H9 (cell line): ENCODE measurements at regions not wholly inside any gene's neighbourhood (a gene's known extent, or its start where the extent isn't known, plus 50 kb on each side); places are given as distances from the start of the nearest gene placed in this dataset.
A peak's percentile ranks its signal among the peaks of the same experiment; 100 is the strongest.

ENCODE experiments used
- DNase-seq: peaks from one replicate; pipeline ENCODE4 v3.0.0-alpha.2; 2017
- H2AFZ ChIP-seq: one replicate; pipeline ENCODE4 v1.6.1; 2013; ENCODE audit warnings: mild to moderate bottlenecking, low read length, control low read depth, moderate library complexity
- H2AK5ac ChIP-seq: 2 replicates; pipeline ENCODE4 v1.6.1; 2013; ENCODE audit warnings: low read length, control low read depth, mixed read lengths; ENCODE audit not compliant: insufficient read length
- H2BK120ac ChIP-seq: one replicate; pipeline ENCODE4 v1.6.1; 2013; ENCODE audit warnings: low read depth, mild to moderate bottlenecking, low read length, control low read depth, inconsistent platforms; ENCODE audit not compliant: poor library complexity, severe bottlenecking
- H2BK12ac ChIP-seq: 2 replicates; pipeline ENCODE4 v1.6.1; 2013; ENCODE audit warnings: low read length, control low read depth, mixed read lengths, low read depth; ENCODE audit not compliant: insufficient read length
- H2BK15ac ChIP-seq: 2 replicates; pipeline ENCODE4 v1.6.1; 2013; ENCODE audit warnings: low read depth, low read length, control low read depth
- H2BK20ac ChIP-seq: one replicate; pipeline ENCODE4 v1.6.1; 2013; ENCODE audit warnings: low read depth, mild to moderate bottlenecking, low read length, control low read depth, inconsistent platforms; ENCODE audit not compliant: poor library complexity, severe bottlenecking
- H2BK5ac ChIP-seq: 2 replicates; pipeline ENCODE4 v1.6.1; 2013; ENCODE audit warnings: low read length, control low read depth, mixed read lengths; ENCODE audit not compliant: insufficient read length
- H3K14ac ChIP-seq: 2 replicates; pipeline ENCODE4 v1.6.1; 2013; ENCODE audit warnings: low read length, control low read depth; ENCODE audit not compliant: insufficient read depth
- H3K18ac ChIP-seq: 2 replicates; pipeline ENCODE4 v1.6.1; 2013; ENCODE audit warnings: low read depth, mild to moderate bottlenecking, mixed read lengths, low read length, control low read depth; ENCODE audit not compliant: insufficient read length
- H3K23ac ChIP-seq: 2 replicates; pipeline ENCODE4 v1.6.1; 2013; ENCODE audit warnings: low read length, control low read depth, mixed read lengths, low read depth; ENCODE audit not compliant: insufficient read length
- H3K23me2 ChIP-seq: 2 replicates; pipeline ENCODE4 v1.6.1; 2013; ENCODE audit warnings: low read depth, mild to moderate bottlenecking, mixed read lengths, low read length, control low read depth; ENCODE audit not compliant: insufficient read length, poor library complexity, severe bottlenecking
- H3K27ac ChIP-seq: 2 replicates; pipeline ENCODE4 v1.5.1; 2013; ENCODE audit warnings: low read length, control low read depth, mixed read lengths, low read depth; ENCODE audit not compliant: insufficient read length
- H3K27me3 ChIP-seq: 2 replicates; pipeline ENCODE4 v1.6.1; 2013; ENCODE audit warnings: low read length, control low read depth, inconsistent platforms; ENCODE audit not compliant: insufficient read depth
- H3K4ac ChIP-seq: 2 replicates; pipeline ENCODE4 v1.6.1; 2013; ENCODE audit warnings: low read depth, mild to moderate bottlenecking, control low read depth, inconsistent platforms, low read length, moderate library complexity
- H3K4me1 ChIP-seq: 2 replicates; pipeline ENCODE4 v1.6.1; 2013; ENCODE audit warnings: low read length, control low read depth, inconsistent platforms; ENCODE audit not compliant: insufficient read depth
- H3K4me2 ChIP-seq: 2 replicates; pipeline ENCODE4 v1.6.1; 2013; ENCODE audit warnings: low read length, control low read depth, mixed read lengths; ENCODE audit not compliant: insufficient read length, insufficient read depth
- H3K56ac ChIP-seq: 2 replicates; pipeline ENCODE4 v1.6.1; 2013; ENCODE audit warnings: low read depth, mild to moderate bottlenecking, mixed read lengths, low read length, control low read depth; ENCODE audit not compliant: insufficient read length
- H3K79me1 ChIP-seq: 2 replicates; pipeline ENCODE4 v1.6.1; 2013; ENCODE audit warnings: low read depth, mild to moderate bottlenecking, moderate library complexity, low read length, control low read depth, inconsistent platforms; ENCODE audit not compliant: insufficient read depth, poor library complexity, severe bottlenecking
- H3K79me2 ChIP-seq: 2 replicates; pipeline ENCODE4 v1.6.1; 2013; ENCODE audit warnings: low read length, control low read depth, inconsistent platforms; ENCODE audit not compliant: insufficient read depth
- H3K9ac ChIP-seq: 2 replicates; pipeline ENCODE4 v1.6.1; 2013; ENCODE audit warnings: low read length, control low read depth, mixed read lengths; ENCODE audit not compliant: insufficient read length; ENCODE audit errors: extremely low read depth
- H3K9me3 ChIP-seq: one replicate; pipeline ENCODE4 v1.6.1; 2013; ENCODE audit warnings: low read depth, low read length, inconsistent platforms; ENCODE audit not compliant: control insufficient read depth
- H3T11ph ChIP-seq: one replicate; pipeline ENCODE4 v1.6.1; 2013; ENCODE audit warnings: mild to moderate bottlenecking, low read length, control low read depth, inconsistent platforms
- H4K20me1 ChIP-seq: one replicate; pipeline ENCODE4 v1.6.1; 2013; ENCODE audit not compliant: control insufficient read depth, insufficient read length, insufficient read depth
- H4K5ac ChIP-seq: 2 replicates; pipeline ENCODE4 v1.6.1; 2013; ENCODE audit warnings: low read depth, mild to moderate bottlenecking, mixed read lengths, low read length, control low read depth; ENCODE audit not compliant: insufficient read length
- H4K8ac ChIP-seq: replicated peaks from 2 replicates; pipeline ENCODE4 v1.6.1; 2013; ENCODE audit warnings: low read length, control low read depth, mixed read lengths, low read depth; ENCODE audit not compliant: insufficient read length
- H4K91ac ChIP-seq: 2 replicates; pipeline ENCODE4 v1.6.1; 2013; ENCODE audit warnings: low read depth, mild to moderate bottlenecking, moderate library complexity, mixed read lengths, low read length, control low read depth; ENCODE audit not compliant: insufficient read length
- H3K27ac Mint-ChIP-seq, 3 experiments: 2 replicates in 2 of 3; 3 replicates in 1 of 3; pipeline ENCODE4 v1.8.0; 2020 to 2021; ENCODE audit warnings: mixed read lengths in 3 of 3, mild to moderate bottlenecking in 1 of 3, moderate library complexity in 1 of 3
- H3K27me3 Mint-ChIP-seq: 2 replicates; pipeline ENCODE4 v1.8.0; 2021; ENCODE audit warnings: low read depth, mild to moderate bottlenecking, moderate library complexity, mixed read lengths
- H3K36me3 Mint-ChIP-seq, 3 experiments: 2 replicates in 2 of 3; 3 replicates in 1 of 3; pipeline ENCODE4 v1.8.0; 2020 to 2021; ENCODE audit warnings: low read depth in 3 of 3, mixed read lengths in 3 of 3; ENCODE audit not compliant: insufficient read depth in 1 of 3
- H3K4me1 Mint-ChIP-seq, 2 experiments: 2 replicates each; pipeline ENCODE4 v1.8.0; 2020; ENCODE audit warnings: mixed read lengths in 2 of 2
- H3K4me3 Mint-ChIP-seq, 2 experiments: 2 replicates in 1 of 2; 3 replicates in 1 of 2; pipeline ENCODE4 v1.8.0; 2020 to 2021; ENCODE audit warnings: mild to moderate bottlenecking in 2 of 2, mixed read lengths in 2 of 2, moderate library complexity in 1 of 2
- H3K9me3 Mint-ChIP-seq, 2 experiments: 2 replicates in 1 of 2; 3 replicates in 1 of 2; pipeline ENCODE4 v1.8.0; 2020; ENCODE audit warnings: mild to moderate bottlenecking in 2 of 2, mixed read lengths in 2 of 2, moderate library complexity in 1 of 2
- CTCF ChIP-seq: fragments of 200-600 bp; sonication (generic); conservative IDR thresholded peaks from 3 replicates; pipeline ENCODE4 v1.8.0; 2021; ENCODE audit warnings: antibody characterized with exemption, mild to moderate bottlenecking
- WGBS: extraction: QIAGEN DNeasy Blood & Tissue Kit; methylation state at CpG from one replicate; pipeline ENCODE4 v1.1.7; 2013; ENCODE audit warnings: missing lambda C conversion rate, low lambda C conversion rate, mixed read lengths; ENCODE audit not compliant: insufficient read length; ENCODE audit errors: extremely low coverage; 5-methylcytosine and 5-hydroxymethylcytosine counted together

GRCh38 chr3:34683851-34684250, 885.4 kb downstream of the PDCD6IP start:
- no peak overlapping the region for H3K4me2 ChIP-seq
- no peaks in the 10 kb centered on the region for H3K4me1 ChIP-seq
- no peak overlapping the region for H2BK20ac ChIP-seq
- no peak overlapping the region for H3K56ac ChIP-seq
- H3K23ac ChIP-seq = no peak overlapping the region
- H3K18ac ChIP-seq = no peak overlapping the region
- no peak overlapping the region for H3K14ac ChIP-seq
- Mint-ChIP-seq H3K27me3 (no peaks in the 10 kb centered on the region; the same call in 1 of the 2 replicates), H3K4me3 (no peak overlapping the region), H3K4me1 (no peaks in the 10 kb centered on the region), H3K9me3 (peaks cover 26 to 28% of the 10 kb centered on the region in 2 experiments), H3K36me3 (peaks cover 16 to 28% (median 19%) of the 10 kb centered on the region in 3 experiments), H3K27ac (no peak overlapping the region)
- no peaks in the 10 kb centered on the region for H3K23me2 ChIP-seq
- no peak overlapping the region for H2BK120ac ChIP-seq
- H4K8ac ChIP-seq = no peak overlapping the region
- no peak overlapping the region for H4K5ac ChIP-seq
- no CpG with 5 or more reads among the region's 4 CpGs for WGBS
- H3K9ac ChIP-seq = no peak overlapping the region
- no peak overlapping the region for H3K27ac ChIP-seq
- no peak overlapping the region for H3T11ph ChIP-seq
- H4K91ac ChIP-seq = no peak overlapping the region
- H3K4ac ChIP-seq = no peak overlapping the region
- H2BK15ac ChIP-seq = no peak overlapping the region
- no peaks in the 10 kb centered on the region for H3K27me3 ChIP-seq
- H2AFZ ChIP-seq = no peak overlapping the region
- H4K20me1 ChIP-seq = no peaks in the 10 kb centered on the region
- H2BK12ac ChIP-seq = no peak overlapping the region
- DNase-seq = peak; percentile 65
- TF ChIP-seq CTCF = peak; percentile 83
- peaks cover 29% of the 10 kb centered on the region for H3K9me3 ChIP-seq
- H3K79me1 ChIP-seq = no peaks in the 10 kb centered on the region
- no peak overlapping the region for H2AK5ac ChIP-seq
- H2BK5ac ChIP-seq = no peak overlapping the region
- H3K79me2 ChIP-seq = no peaks in the 10 kb centered on the region
